ENCODE measurements at regions not wholly inside any gene's neighbourhood (a gene's known extent, or its start where the extent isn't known, plus 50 kb on each side); places are given as distances from the start of the nearest gene placed in this dataset.

DNA sequence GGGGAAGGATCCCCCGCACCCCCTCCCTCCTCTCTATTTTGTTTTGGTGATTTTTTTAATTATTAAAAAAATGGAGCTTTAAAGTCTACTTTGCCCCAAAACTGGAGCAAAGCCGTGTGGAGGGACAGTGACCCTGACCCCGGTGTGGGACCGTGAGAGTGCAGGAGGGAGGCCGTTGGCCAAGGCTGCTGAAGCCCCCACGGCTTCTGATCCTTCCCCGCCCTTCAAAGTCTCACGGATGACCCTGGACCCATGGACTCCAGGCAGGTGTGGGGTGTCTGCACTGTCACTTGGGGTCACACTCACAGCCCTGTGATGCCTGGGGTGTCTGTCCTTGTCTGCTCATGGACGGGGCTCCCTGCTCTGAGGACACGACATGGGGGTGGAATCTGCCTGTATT is 133.3 kb downstream of the CPZ start:
- H3K4me3 ChIP-seq: no peak overlapping the region
- no peaks in the 10 kb centered on the region for H3K9me3 ChIP-seq (ENCODE audit: low read depth)
- H3K79me2 ChIP-seq: no peaks in the 10 kb centered on the region
- H3K4me2 ChIP-seq: no peak overlapping the region
- DNase-seq (ENCODE audit: low spot score): no peak
- H2AFZ ChIP-seq: no peak overlapping the region
- H3K9me2 ChIP-seq (replicated peaks; ENCODE audit: insufficient read depth): no peaks in the 10 kb centered on the region
- H3K27ac ChIP-seq: no peak overlapping the region
- H4K20me1 ChIP-seq (ENCODE audit: insufficient read depth, poor library complexity, severe bottlenecking): no peaks in the 10 kb centered on the region
- H3K4me1 ChIP-seq (ENCODE audit: insufficient read depth): no peaks in the 10 kb centered on the region
- TF ChIP-seq EZH2 (IDR thresholded peaks at IDR 0.05; ENCODE audit: borderline replicate concordance) (no peak), EZH2phosphoT487 (IDR thresholded peaks at IDR 0.05; ENCODE audit: low read depth, severe bottlenecking, unreplicated experiment) (no peak)
- TF ChIP-seq, protein P1, sequence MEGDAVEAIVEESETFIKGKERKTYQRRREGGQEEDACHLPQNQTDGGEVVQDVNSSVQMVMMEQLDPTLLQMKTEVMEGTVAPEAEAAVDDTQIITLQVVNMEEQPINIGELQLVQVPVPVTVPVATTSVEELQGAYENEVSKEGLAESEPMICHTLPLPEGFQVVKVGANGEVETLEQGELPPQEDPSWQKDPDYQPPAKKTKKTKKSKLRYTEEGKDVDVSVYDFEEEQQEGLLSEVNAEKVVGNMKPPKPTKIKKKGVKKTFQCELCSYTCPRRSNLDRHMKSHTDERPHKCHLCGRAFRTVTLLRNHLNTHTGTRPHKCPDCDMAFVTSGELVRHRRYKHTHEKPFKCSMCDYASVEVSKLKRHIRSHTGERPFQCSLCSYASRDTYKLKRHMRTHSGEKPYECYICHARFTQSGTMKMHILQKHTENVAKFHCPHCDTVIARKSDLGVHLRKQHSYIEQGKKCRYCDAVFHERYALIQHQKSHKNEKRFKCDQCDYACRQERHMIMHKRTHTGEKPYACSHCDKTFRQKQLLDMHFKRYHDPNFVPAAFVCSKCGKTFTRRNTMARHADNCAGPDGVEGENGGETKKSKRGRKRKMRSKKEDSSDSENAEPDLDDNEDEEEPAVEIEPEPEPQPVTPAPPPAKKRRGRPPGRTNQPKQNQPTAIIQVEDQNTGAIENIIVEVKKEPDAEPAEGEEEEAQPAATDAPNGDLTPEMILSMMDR (IDR thresholded peaks at IDR 0.05; ENCODE audit: poor library complexity): no peak
- WGBS (ENCODE audit: low lambda C conversion rate, missing lambda C conversion rate): 77% methylated on average over 10 of the region's 10 CpGs
- H3K27me3 ChIP-seq: peaks cover 12% of the 10 kb centered on the region
- H3K36me3 ChIP-seq (replicated peaks; ENCODE audit: insufficient read depth, low read depth): no peaks in the 10 kb centered on the region

DNA sequence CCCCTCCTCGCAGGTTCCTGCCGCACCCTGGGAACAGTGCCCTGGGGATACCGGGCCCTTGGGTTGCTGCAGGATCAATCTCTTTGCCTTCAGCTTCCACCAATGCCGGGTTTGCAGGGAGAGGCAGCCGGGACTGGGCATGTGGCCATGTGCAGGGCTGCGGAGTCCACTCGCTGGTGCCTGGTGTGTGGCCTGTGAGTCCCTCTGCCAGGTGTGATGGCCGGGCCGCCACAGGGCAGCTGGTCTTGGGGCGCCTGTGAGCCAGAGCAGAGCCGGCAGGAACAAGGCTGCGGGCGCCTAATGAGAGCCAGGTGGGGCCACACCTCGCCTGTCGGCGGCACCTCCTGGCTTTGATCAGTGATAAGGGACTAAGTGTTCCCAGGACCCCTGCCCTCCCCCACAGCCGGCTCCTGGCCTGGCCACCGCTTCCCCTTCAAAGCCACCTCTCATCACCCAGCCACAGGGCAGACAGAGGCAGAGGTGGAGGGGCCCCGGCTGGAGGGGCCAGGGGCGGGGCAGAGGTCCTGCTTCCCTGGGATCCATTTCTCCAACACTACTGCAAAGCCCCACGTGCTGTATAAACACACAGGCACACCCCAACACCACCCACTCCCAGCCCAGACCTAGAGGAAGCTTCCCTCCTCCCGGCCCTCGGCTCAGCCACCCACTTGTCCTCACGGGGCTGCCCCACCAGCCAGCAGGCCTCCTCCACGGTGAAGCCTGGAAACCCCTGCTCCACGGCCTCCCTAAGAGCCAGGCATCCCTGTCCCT is 132.7 kb downstream of the CPZ start:
- no peaks in the 10 kb centered on the region for H3K9me2 ChIP-seq (replicated peaks; ENCODE audit: insufficient read depth)
- H3K4me2 ChIP-seq: no peak overlapping the region
- H3K9me3 ChIP-seq (ENCODE audit: low read depth): no peaks in the 10 kb centered on the region
- WGBS (ENCODE audit: low lambda C conversion rate, missing lambda C conversion rate): 38% methylated on average over 23 of the region's 26 CpGs
- no peaks in the 10 kb centered on the region for H3K79me2 ChIP-seq
- no peak overlapping the region for H2AFZ ChIP-seq
- no peaks in the 10 kb centered on the region for H4K20me1 ChIP-seq (ENCODE audit: insufficient read depth, poor library complexity, severe bottlenecking)
- no peak overlapping the region for H3K4me3 ChIP-seq
- no peaks in the 10 kb centered on the region for H3K4me1 ChIP-seq (ENCODE audit: insufficient read depth)
- H3K27ac ChIP-seq: no peak overlapping the region
- TF ChIP-seq EZH2 (IDR thresholded peaks at IDR 0.05; ENCODE audit: borderline replicate concordance): no peak
- no peak for TF ChIP-seq EZH2phosphoT487 (IDR thresholded peaks at IDR 0.05; ENCODE audit: low read depth, severe bottlenecking, unreplicated experiment)
- TF ChIP-seq, protein P1 (IDR thresholded peaks at IDR 0.05; ENCODE audit: poor library complexity): no peak
- DNase-seq (ENCODE audit: low spot score): no peak
- peaks cover 12% of the 10 kb centered on the region for H3K27me3 ChIP-seq
- no peaks in the 10 kb centered on the region for H3K36me3 ChIP-seq (replicated peaks; ENCODE audit: insufficient read depth, low read depth)

DNA sequence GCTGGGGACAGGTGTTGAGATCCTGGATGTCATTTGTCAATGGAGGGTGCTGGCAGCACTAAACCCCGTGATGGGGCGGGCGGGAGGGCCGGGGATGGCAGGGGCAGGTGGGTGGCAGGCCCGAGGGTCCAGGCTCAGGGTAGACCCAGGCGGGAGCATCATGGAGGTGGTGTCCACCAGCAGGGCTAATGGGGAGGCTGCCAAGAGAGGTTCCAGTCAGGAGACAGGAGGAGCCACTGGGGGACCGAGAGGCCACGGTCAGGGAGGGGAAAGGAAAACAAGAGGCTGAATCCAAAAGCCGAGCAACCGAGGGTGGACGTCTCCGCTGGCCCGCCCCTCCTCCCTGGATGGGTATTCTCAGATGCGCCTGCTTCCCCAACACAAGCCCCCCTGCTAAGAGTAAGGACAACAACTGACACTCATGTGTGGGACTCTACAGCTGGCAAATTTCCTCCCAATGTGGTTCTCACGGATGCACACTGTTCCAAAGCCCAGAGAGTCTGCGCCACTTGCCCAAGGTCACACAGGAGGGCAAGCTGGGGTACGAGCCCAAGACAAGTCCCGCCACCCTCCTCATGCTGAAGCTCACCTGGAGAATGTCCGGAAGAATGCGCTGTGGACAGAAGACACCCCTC is 132.0 kb downstream of the CPZ start:
- no peak for DNase-seq (ENCODE audit: low spot score)
- no peaks in the 10 kb centered on the region for H3K79me2 ChIP-seq

More for the DNA sequence above, 132.0 kb downstream of the CPZ start:
- no peaks in the 10 kb centered on the region for H3K4me1 ChIP-seq (ENCODE audit: insufficient read depth)
- WGBS (ENCODE audit: low lambda C conversion rate, missing lambda C conversion rate): 70% methylated on average over 13 of the region's 20 CpGs
- no peak overlapping the region for H3K27ac ChIP-seq
- H3K9me2 ChIP-seq (replicated peaks; ENCODE audit: insufficient read depth): no peaks in the 10 kb centered on the region
- no peak overlapping the region for H3K4me3 ChIP-seq
- H2AFZ ChIP-seq: no peak overlapping the region
- no peak overlapping the region for H3K4me2 ChIP-seq
- no peaks in the 10 kb centered on the region for H4K20me1 ChIP-seq (ENCODE audit: insufficient read depth, poor library complexity, severe bottlenecking)
- no peaks in the 10 kb centered on the region for H3K9me3 ChIP-seq (ENCODE audit: low read depth)
- no peaks in the 10 kb centered on the region for H3K36me3 ChIP-seq (replicated peaks; ENCODE audit: insufficient read depth, low read depth)
- TF ChIP-seq, protein P1 (IDR thresholded peaks at IDR 0.05; ENCODE audit: poor library complexity): no peak
- TF ChIP-seq EZH2 (IDR thresholded peaks at IDR 0.05; ENCODE audit: borderline replicate concordance) (no peak), EZH2phosphoT487 (IDR thresholded peaks at IDR 0.05; ENCODE audit: low read depth, severe bottlenecking, unreplicated experiment) (no peak)
- H3K27me3 ChIP-seq: peaks cover 15% of the 10 kb centered on the region
